ELR (cell line): ENCODE measurements at regions not wholly inside any gene's neighbourhood (a gene's known extent, or its start where the extent isn't known, plus 50 kb on each side); places are given as distances from the start of the nearest gene placed in this dataset.
A peak's percentile ranks its signal among the peaks of the same experiment; 100 is the strongest.

ENCODE experiments used
- DNase-seq: peaks from one replicate; pipeline ENCODE4 v3.0.0-alpha.2; 2015; ENCODE audit warnings: low read depth

- peak; percentile 96 for DNase-seq
These were observed 638.6 kb downstream of the SEMA5A start for GRCh38 chr5:8907168-8907868.

DNA sequence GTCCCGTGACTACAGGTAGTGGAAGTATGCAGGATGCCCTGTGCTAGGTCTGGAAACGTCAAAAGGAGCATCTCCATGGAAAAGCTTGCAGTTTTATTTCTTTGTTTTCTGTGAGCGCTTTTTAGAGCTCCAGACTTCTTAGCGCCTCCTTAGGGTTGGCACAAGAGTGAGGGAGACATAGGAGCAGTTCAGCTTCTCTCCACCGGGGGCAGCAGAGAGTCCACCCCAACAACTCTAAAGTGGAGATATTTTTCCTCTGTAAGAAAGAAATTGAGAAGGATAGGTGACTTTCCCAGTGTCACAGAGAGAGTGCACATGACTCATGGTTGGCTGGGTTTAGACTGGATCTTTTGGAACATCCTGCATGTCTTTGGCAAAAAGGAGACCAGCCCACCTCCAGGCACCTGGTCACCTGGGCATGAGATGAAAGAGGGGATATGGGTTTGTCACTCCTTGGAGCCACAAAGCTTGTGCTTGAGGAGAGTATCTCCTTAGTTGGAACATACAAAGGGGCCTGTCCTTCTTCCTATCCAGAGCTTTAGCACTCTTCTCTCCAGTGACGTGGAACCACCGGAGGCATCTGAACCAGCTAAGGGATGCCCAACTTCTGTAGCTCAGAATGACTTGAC is 637.7 kb downstream of the SEMA5A start:
- peak; percentile 64 for DNase-seq

GRCh38 chr5:8912106-8912505 is 633.8 kb downstream of the SEMA5A start:
- peak; percentile 80 for DNase-seq

GRCh38 chr5:8913522-8913921 is 632.4 kb downstream of the SEMA5A start:
- DNase-seq = no peak

DNA sequence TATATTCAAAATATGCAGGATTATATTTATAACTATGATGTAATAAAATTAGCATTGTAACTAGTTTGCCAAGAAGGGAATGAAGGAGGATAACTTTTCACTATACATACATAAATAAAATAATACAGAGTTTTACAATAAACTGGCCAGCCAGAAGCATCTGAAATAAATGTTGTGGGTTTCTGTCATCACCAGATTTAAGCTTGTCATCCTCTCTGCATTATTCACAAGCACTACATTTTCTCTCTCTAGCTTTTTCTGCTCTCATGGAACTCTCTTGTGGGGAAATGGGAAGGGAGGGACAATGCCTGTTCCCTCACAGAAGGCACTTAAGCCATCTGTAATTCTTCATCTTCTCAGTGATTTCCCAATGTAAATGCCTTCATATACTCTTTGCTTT is 626.8 kb downstream of the SEMA5A start:
- DNase-seq = no peak

DNA sequence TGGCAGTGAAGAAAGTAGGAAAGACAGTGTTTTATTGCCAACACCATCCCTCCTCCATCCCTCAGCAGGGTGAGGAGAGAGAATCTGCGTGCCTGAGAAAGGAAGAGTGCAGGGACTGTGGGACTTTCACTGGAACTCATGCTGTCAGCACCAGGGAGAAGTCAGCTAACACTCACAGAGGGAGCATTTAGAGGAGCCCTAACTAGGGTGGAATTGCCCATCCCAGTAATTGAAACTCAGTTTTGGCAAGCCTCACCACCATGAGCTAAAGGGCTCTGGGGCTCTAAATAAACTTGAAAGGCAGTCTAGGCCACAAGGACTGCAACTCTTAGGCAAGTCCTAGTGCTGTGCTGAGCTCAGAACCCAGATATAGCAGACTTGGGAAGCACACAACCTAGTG is 622.3 kb downstream of the SEMA5A start:
- DNase-seq = no peak

- DNase-seq = no peak
These were observed 621.7 kb downstream of the SEMA5A start for GRCh38 chr5:8924054-8924793.

GRCh38 chr5:8930021-8930420 is 615.9 kb downstream of the SEMA5A start:
- DNase-seq = no peak

GRCh38 chr5:8934455-8934854 is 611.4 kb downstream of the SEMA5A start:
- no peak for DNase-seq

DNA sequence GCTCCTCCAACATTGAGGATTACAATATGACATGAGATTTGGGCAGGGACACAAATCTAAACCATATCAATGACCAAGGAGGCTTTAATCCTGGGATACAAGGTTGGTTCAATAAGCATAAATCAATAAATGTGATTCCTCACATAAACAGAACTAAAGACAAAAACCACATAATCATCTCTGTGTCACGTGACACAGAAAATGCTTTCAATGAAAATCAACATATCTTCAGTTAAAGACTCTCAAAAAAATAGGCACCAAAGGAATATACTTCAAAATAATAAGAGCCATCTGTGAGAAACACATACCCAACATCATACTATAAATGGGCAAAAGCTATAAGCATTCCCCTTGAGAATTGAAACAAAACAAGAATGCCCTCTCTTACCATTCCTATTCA is 604.9 kb downstream of the SEMA5A start:
- no peak for DNase-seq

GRCh38 chr5:8943301-8943700 is 602.6 kb downstream of the SEMA5A start:
- DNase-seq = peak; percentile 80

DNA sequence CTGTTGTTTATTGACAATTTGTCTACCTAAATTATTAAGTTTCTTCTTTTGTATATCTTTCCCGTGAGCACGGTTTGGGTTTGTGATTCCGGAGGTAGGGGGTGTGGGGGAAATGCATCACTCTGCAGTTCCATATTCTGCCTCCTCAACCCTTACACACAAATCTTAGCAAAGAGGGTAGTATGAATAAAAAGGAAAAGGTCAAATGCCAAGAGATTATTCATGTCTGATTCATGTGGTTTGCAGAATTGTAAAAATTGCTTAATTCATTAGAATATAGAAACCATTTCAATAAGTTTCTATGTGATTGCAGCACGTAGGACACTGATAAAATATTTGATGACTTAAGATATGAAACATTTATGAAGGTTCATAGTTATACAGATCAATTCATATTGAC is 601.9 kb downstream of the SEMA5A start:
- DNase-seq = peak; percentile 88

DNA sequence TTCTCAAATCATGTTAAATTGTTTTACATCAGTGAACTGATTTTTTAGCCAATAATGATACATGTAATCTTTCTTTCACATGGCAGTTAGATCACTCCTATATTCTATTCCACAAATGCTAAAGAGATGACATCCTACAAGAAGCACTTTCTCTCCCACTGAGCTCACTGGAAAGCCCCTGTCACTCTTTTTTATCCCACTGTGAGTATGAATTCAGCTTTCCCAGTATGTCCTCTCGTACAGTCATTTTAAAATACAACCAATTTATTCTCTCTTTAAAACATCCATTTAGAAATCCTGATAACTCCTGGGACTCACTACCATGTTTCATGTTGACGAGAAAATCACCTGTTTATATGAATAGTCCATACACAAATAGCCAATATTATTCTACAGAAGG is 599.9 kb downstream of the SEMA5A start:
- peak; percentile 3 for DNase-seq

- no peak for DNase-seq
These were observed 596.0 kb downstream of the SEMA5A start for GRCh38 chr5:8949908-8950307.

GRCh38 chr5:8952147-8952546 is 593.7 kb downstream of the SEMA5A start:
- no peak for DNase-seq

GRCh38 chr5:8953016-8953415 is 592.9 kb downstream of the SEMA5A start:
- DNase-seq = no peak

GRCh38 chr5:8953911-8954438 is 591.9 kb downstream of the SEMA5A start:
- no peak for DNase-seq

DNA sequence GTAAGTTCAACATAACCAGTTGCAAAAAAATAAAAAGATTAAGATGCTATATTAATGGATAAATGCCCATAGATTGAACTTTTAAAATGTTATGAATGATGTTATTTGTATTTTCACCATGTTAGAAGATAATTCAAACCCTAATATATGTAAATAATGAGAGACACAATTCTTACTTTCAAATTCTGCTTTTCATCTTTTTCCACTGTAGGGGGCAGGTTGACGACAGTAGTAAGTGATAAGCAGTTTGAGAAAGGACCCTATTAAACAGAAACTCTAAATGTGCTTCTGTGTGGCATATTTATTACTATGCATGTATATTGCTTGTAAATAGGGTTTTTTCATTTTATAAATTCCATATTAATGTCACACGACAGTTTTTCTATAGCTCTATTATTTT is 591.1 kb downstream of the SEMA5A start:
- DNase-seq = peak; percentile 45

DNA sequence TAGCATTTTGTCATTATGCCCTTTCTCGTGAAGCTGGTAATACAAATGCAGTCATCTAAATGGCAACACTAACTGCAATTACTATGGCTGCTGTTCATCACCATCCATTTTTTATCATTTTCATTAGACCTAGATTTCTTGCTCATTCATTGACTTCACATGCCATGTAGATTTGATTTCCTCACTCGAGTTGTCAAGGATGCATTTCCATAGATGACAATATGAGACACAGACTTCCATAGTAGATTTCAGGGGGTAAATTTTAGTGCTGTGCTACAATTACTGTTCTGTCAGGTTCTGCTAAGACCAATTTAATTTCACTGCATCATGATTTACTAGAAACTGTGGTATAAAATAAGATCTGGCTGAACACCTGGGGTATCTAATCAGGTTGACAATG is 589.2 kb downstream of the SEMA5A start:
- no peak for DNase-seq

DNA sequence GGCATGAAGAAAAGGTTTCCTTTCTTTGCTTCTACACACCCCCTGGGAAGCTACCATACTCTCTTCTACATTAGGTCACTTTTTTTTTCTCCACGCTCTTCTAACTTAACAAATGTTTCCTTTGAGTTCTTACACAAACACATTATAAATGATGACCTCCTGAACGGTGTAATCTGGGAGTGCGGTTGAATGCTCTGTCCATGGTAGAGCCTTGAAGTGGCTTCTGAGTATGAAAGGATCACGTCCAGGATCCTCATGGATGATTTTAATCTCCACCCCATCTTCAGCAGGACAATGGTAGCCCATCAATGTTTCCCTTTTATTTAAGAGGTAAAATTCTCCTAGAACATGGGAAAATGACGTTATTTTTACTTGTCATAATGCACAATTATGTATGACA is 587.3 kb downstream of the SEMA5A start:
- DNase-seq = no peak

GRCh38 chr5:8961219-8961618 is 584.7 kb downstream of the SEMA5A start:
- no peak for DNase-seq

- DNase-seq = no peak
These were observed 583.9 kb downstream of the SEMA5A start for GRCh38 chr5:8961956-8962355.

GRCh38 chr5:8981016-8981415 is 564.9 kb downstream of the SEMA5A start:
- DNase-seq = peak; percentile 18
